Posterior cingulate gyrus (tissue), 11 donors: ENCODE measurements at regions not wholly inside any gene's neighbourhood (a gene's known extent, or its start where the extent isn't known, plus 50 kb on each side); places are given as distances from the start of the nearest gene placed in this dataset.

Experiments
- DNase-seq, 10 donors: peaks; one replicate each; pipeline versions ENCODE4 v3.0.0 to v3.0.0-alpha.2; 2020 to 2021; ENCODE audit warnings: mixed read lengths in 3 of 10
- intact Hi-C: fragments of 100-400 bp; cut with DNase I; formaldehyde crosslinking; loops from one replicate; pipeline ENCODE4 v1.15.1; 2023

- DNase-seq = no peak
- intact Hi-C loops = no loop called here
These were observed 251.7 kb downstream of the VGLL3 start for GRCh38 chr3:86739244-86739643.

GRCh38 chr3:86738684-86739083, 252.3 kb downstream of the VGLL3 start:
- intact Hi-C loops = no loop called here
- no peak for DNase-seq

GRCh38 chr3:86737517-86737916, 253.4 kb downstream of the VGLL3 start:
- no peak for DNase-seq
- intact Hi-C loops = no loop called here

- peak in 2 of 10 donors; percentile 63 to 74 for DNase-seq
- intact Hi-C loops = no loop called here
These were observed 257.7 kb downstream of the VGLL3 start for GRCh38 chr3:86733257-86733656.

- intact Hi-C loops = no loop called here
- peak in 3 of 10 donors; percentile 56 to 71 (median 68) for DNase-seq
These were observed 259.4 kb downstream of the VGLL3 start for GRCh38 chr3:86731501-86731901.

GRCh38 chr3:86723433-86723832, 267.5 kb downstream of the VGLL3 start:
- DNase-seq = no peak
- intact Hi-C loops = no loop called here

- intact Hi-C loops = no loop called here
- DNase-seq = no peak
These were observed 279.3 kb downstream of the VGLL3 start for GRCh38 chr3:86711634-86712033.

GRCh38 chr3:86708893-86709292, 282.1 kb downstream of the VGLL3 start:
- DNase-seq = no peak
- intact Hi-C loops = no loop called here

GRCh38 chr3:86702381-86702958, 288.5 kb downstream of the VGLL3 start:
- intact Hi-C loops = no loop called here
- no peak for DNase-seq

- DNase-seq = no peak
- intact Hi-C loops = no loop called here
These were observed 295.2 kb downstream of the VGLL3 start for GRCh38 chr3:86695752-86696151.

- no peak for DNase-seq
- intact Hi-C loops = no loop called here
These were observed 317.0 kb downstream of the VGLL3 start for GRCh38 chr3:86673991-86674390.

GRCh38 chr3:86661817-86662216, 329.1 kb downstream of the VGLL3 start:
- no peak for DNase-seq
- intact Hi-C loops = no loop called here

GRCh38 chr3:86658876-86659275, 332.1 kb downstream of the VGLL3 start:
- no peak for DNase-seq
- intact Hi-C loops = no loop called here

GRCh38 chr3:86654806-86655460, 336.0 kb downstream of the VGLL3 start:
- intact Hi-C loops = no loop called here
- DNase-seq = no peak

- intact Hi-C loops = no loop called here
These were observed 337.2 kb downstream of the VGLL3 start for GRCh38 chr3:86653661-86654205.

GRCh38 chr3:86648087-86648486, 342.9 kb downstream of the VGLL3 start:
- DNase-seq = no peak
- intact Hi-C loops = no loop called here

More at GRCh38 chr3:86653661-86654205, 337.2 kb downstream of the VGLL3 start:
- DNase-seq = no peak

GRCh38 chr3:86645756-86646155, 345.2 kb downstream of the VGLL3 start:
- DNase-seq = no peak

GRCh38 chr3:86634361-86634760, 356.6 kb downstream of the VGLL3 start:
- intact Hi-C loops = no loop called here
- peak in 1 of 10 donors; percentile 12 for DNase-seq

More at GRCh38 chr3:86645756-86646155, 345.2 kb downstream of the VGLL3 start:
- intact Hi-C loops = no loop called here

- intact Hi-C loops = no loop called here
- no peak for DNase-seq
These were observed 361.4 kb downstream of the VGLL3 start for GRCh38 chr3:86629511-86629910.

GRCh38 chr3:86624192-86624591, 366.8 kb downstream of the VGLL3 start:
- intact Hi-C loops = no loop called here

GRCh38 chr3:86618706-86619105, 372.2 kb downstream of the VGLL3 start:
- intact Hi-C loops = no loop called here
- no peak for DNase-seq

More at GRCh38 chr3:86624192-86624591, 366.8 kb downstream of the VGLL3 start:
- DNase-seq = no peak

- no peak for DNase-seq
- intact Hi-C loops = no loop called here
These were observed 385.8 kb downstream of the VGLL3 start for GRCh38 chr3:86605166-86605565.
